ENCODE measurements at regions not wholly inside any gene's neighbourhood (a gene's known extent, or its start where the extent isn't known, plus 50 kb on each side); places are given as distances from the start of the nearest gene placed in this dataset.

DNA sequence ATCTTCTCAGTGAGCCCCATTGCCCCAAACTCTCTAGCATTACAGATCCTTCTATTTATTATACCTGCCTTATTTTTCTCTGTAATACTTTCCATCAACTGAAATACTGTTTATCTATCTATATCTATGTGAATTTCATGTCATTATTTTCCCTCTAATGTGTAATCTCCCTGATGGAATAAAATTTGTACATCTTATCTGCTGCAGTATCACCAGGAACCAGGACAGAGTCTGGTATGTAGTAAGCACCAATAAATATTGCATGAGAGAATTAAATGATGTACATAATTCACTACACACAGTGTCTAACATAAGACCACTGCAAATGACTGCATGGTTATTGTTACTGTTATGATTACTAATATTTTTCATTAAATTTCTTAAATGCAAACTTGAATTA, 759.1 kb downstream of the PRELID2 start:
- Mint-ChIP-seq H3K9me3 (peaks cover 4% of the 10 kb centered on the region), H3K27ac (ENCODE audit: unreplicated experiment) (no peak overlapping the region), H3K36me3 (ENCODE audit: low read depth) (no peaks in the 10 kb centered on the region), H3K4me1 (peaks cover 15% of the 10 kb centered on the region), H3K4me3 (no peak overlapping the region), H3K27me3 (ENCODE audit: low read depth) (no peaks in the 10 kb centered on the region)
- DNase-seq (ENCODE audit: low read depth, low spot score) = no peak
- TF ChIP-seq, protein P1, sequence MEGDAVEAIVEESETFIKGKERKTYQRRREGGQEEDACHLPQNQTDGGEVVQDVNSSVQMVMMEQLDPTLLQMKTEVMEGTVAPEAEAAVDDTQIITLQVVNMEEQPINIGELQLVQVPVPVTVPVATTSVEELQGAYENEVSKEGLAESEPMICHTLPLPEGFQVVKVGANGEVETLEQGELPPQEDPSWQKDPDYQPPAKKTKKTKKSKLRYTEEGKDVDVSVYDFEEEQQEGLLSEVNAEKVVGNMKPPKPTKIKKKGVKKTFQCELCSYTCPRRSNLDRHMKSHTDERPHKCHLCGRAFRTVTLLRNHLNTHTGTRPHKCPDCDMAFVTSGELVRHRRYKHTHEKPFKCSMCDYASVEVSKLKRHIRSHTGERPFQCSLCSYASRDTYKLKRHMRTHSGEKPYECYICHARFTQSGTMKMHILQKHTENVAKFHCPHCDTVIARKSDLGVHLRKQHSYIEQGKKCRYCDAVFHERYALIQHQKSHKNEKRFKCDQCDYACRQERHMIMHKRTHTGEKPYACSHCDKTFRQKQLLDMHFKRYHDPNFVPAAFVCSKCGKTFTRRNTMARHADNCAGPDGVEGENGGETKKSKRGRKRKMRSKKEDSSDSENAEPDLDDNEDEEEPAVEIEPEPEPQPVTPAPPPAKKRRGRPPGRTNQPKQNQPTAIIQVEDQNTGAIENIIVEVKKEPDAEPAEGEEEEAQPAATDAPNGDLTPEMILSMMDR (conservative IDR thresholded peaks at IDR 0.05) = no peak

DNA sequence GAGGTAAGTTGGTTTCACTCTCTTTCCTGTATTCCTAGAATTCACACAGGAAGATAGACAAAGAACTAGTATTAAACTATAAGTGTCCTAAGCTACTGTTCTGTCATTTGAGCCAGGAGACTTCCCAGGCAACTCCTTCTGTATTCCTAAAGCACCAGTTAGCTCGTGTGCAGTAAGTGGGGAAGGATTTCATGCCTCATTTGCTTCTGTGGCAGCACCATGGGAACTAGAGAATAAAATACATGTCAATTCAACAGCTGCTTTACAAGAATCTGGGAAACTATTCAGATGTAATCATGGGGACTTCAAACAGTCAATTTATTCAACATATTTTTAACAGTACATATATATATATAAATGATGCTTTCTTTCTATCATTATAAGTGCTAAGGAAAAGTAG, 762.3 kb downstream of the PRELID2 start:
- Mint-ChIP-seq H3K27ac (ENCODE audit: unreplicated experiment) (no peak overlapping the region), H3K4me1 (peaks cover 15% of the 10 kb centered on the region), H3K9me3 (peaks cover 2% of the 10 kb centered on the region), H3K27me3 (ENCODE audit: low read depth) (no peaks in the 10 kb centered on the region), H3K36me3 (ENCODE audit: low read depth) (no peaks in the 10 kb centered on the region), H3K4me3 (no peak overlapping the region)
- TF ChIP-seq, protein P1 (conservative IDR thresholded peaks at IDR 0.05) = no peak
- no peak for DNase-seq (ENCODE audit: low read depth, low spot score)

DNA sequence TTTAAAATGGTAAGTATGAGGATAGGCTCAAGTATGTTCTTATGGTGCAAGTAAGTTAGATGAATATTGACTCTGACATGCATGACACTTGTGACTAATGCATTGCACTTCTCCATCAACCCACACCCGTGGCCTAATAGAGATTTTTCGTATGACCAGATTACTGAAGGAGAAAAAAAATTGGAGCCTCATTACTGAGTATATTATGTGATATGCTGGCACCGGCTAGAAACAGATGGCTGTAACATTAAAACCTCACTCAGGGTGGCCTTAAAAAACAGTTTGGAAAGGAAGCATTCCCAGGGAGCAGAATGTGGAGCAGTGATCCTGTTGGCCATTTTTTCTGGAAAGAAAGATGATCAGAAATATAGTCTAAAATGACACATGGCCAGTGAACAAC, 766.4 kb downstream of the PRELID2 start:
- TF ChIP-seq, protein P1 (conservative IDR thresholded peaks at IDR 0.05) = no peak
- DNase-seq (ENCODE audit: low read depth, low spot score) = no peak
- Mint-ChIP-seq H3K27ac (ENCODE audit: unreplicated experiment) (no peak overlapping the region), H3K27me3 (ENCODE audit: low read depth) (no peaks in the 10 kb centered on the region), H3K36me3 (ENCODE audit: low read depth) (no peaks in the 10 kb centered on the region), H3K4me1 (peaks cover 16% of the 10 kb centered on the region), H3K9me3 (no peaks in the 10 kb centered on the region), H3K4me3 (no peak overlapping the region)

DNA sequence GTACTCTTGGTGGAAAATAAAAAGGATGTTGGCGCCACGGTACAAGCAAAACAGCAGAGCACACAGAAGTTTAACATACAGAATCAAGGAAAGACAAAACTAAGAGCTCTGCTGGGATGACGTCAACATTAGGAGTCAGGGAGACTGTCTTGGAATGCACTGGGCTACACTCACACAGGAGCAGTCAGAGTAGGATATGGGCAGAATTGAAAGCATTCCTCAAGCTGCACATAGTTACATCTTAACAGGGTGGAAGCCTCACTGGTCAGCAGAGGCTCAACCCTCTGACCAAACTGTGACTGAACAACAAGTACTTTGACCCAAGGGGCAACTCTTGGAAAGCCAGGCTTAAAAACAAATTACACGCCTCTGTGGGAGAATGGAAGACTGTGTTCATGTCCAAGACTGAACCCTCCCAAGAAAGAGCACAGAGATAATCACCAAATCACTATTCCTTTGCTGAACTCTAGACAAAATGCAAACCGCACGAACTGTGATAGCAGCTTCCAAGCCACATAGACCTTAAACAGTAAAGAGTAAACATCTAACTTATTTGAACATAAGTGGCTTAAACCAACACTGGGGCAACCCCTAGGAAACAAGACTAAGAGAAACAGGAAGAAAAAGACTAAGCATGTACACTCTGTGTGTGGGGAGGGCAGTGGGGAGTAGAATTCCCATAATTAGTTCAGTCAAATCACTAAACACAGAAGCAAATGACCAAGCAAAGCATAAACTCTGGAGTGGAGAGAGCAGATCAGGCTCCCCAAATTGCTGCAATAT, 772.7 kb downstream of the PRELID2 start:
- Mint-ChIP-seq H3K27me3 (ENCODE audit: low read depth) (no peaks in the 10 kb centered on the region), H3K4me1 (peaks cover 18% of the 10 kb centered on the region), H3K4me3 (no peak overlapping the region), H3K9me3 (no peaks in the 10 kb centered on the region), H3K36me3 (ENCODE audit: low read depth) (no peaks in the 10 kb centered on the region), H3K27ac (ENCODE audit: unreplicated experiment) (peak overlapping the region; percentile 47)
- peak; percentile 5 for DNase-seq (ENCODE audit: low read depth, low spot score)
- TF ChIP-seq, protein P1 (conservative IDR thresholded peaks at IDR 0.05) = no peak

DNA sequence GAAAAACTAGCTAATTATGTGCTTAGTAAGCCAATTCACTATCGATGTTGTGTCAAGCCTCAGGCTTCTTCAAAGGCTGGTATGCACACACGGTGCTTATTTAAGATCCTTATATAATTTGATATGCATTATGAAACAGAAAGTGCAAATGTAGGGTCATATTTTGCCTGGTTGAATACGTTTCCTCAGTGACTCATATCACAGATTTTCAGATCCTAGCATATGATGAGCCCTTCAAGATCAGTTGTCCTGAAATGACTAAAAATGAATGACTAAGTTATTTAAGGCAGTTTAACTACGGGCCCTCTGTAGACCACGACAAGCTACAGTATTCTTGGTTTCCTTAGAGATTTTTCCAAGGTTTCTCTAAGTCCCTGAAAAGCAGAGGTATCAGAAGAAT, 778.3 kb downstream of the PRELID2 start:
- TF ChIP-seq, protein P1 (conservative IDR thresholded peaks at IDR 0.05) = no peak
- H3K4me3 Mint-ChIP-seq = no peak overlapping the region
- H3K9me3 Mint-ChIP-seq = no peaks in the 10 kb centered on the region
- DNase-seq (ENCODE audit: low read depth, low spot score) = no peak
- H3K27ac Mint-ChIP-seq (ENCODE audit: unreplicated experiment) = no peak overlapping the region
- no peaks in the 10 kb centered on the region for H3K36me3 Mint-ChIP-seq (ENCODE audit: low read depth)
- peaks cover 7% of the 10 kb centered on the region for H3K4me1 Mint-ChIP-seq
- H3K27me3 Mint-ChIP-seq (ENCODE audit: low read depth) = no peaks in the 10 kb centered on the region
